ENCODE measurements at regions not wholly inside any gene's neighbourhood (a gene's known extent, or its start where the extent isn't known, plus 50 kb on each side); places are given as distances from the start of the nearest gene placed in this dataset.

GRCh38 chr12:75677522-75677921 is 166.1 kb upstream of the KRR1 start:
- TF ChIP-seq CTCF (IDR thresholded peaks at IDR 0.05) (no peak), EZH2 (IDR thresholded peaks at IDR 0.05) (no peak), EZH2phosphoT487 (IDR thresholded peaks at IDR 0.05) (no peak)
